Erythroblast (primary cell): ENCODE measurements at regions not wholly inside any gene's neighbourhood (a gene's known extent, or its start where the extent isn't known, plus 50 kb on each side); places are given as distances from the start of the nearest gene placed in this dataset.

ENCODE experiments used
- GATA1 ChIP-seq: IDR thresholded peaks from 2 replicates; pipeline ENCODE4 v1.6.1; 2011; ENCODE audit warnings: low read depth, mild to moderate bottlenecking, control low read depth, low read length, moderate library complexity
- POLR2A ChIP-seq: IDR thresholded peaks from 2 replicates; pipeline ENCODE4 v1.6.1; 2011; ENCODE audit warnings: mild to moderate bottlenecking, low read length

GRCh38 chr17:71304498-71305158 is 816.2 kb upstream of the SOX9 start:
- TF ChIP-seq POLR2A, result no peak
- no peak for TF ChIP-seq GATA1
